DOHH2 (cell line): ENCODE measurements at regions not wholly inside any gene's neighbourhood (a gene's known extent, or its start where the extent isn't known, plus 50 kb on each side); places are given as distances from the start of the nearest gene placed in this dataset.

ENCODE experiments used
- H3F3A ChIP-seq: fragments of 200-600 bp; sonication (generic), shearing (Covaris generic); 2 replicates; pipeline ENCODE4 v1.6.0; 2016; ENCODE audit warnings: antibody characterized with exemption, mild to moderate bottlenecking; ENCODE audit not compliant: control insufficient read depth, insufficient read depth
- H3K27ac ChIP-seq: fragments of 200-600 bp; sonication (generic); 2 replicates; pipeline ENCODE4 v1.5.1; 2014; ENCODE audit warnings: low read depth, mild to moderate bottlenecking, low read length, moderate library complexity
- H3K27me3 ChIP-seq: fragments of 200-600 bp; sonication (generic); 2 replicates; pipeline ENCODE4 v1.6.1; 2014; ENCODE audit warnings: mild to moderate bottlenecking, low read length, mixed read lengths; ENCODE audit not compliant: control insufficient read depth
- H3K36me3 ChIP-seq: fragments of 200-600 bp; sonication (generic); 2 replicates; pipeline ENCODE4 v1.6.1; 2014; ENCODE audit warnings: mild to moderate bottlenecking, low read length, moderate library complexity, mixed read lengths; ENCODE audit not compliant: control insufficient read depth
- H3K4me1 ChIP-seq: fragments of 200-600 bp; sonication (generic); 2 replicates; pipeline ENCODE4 v1.6.1; 2014; ENCODE audit warnings: mild to moderate bottlenecking, low read length, mixed read lengths; ENCODE audit not compliant: control insufficient read depth
- H3K4me2 ChIP-seq: fragments of 200-600 bp; sonication (generic); 2 replicates; pipeline ENCODE4 v1.6.0; 2014; ENCODE audit warnings: mild to moderate bottlenecking, low read length, moderate library complexity
- H3K4me3 ChIP-seq: fragments of 200-600 bp; sonication (generic); 2 replicates; pipeline ENCODE4 v1.5.1; 2014; ENCODE audit warnings: mild to moderate bottlenecking, low read length, mixed read lengths
- H3K79me2 ChIP-seq: fragments of 200-600 bp; sonication (generic); 2 replicates; pipeline ENCODE4 v1.6.1; 2014; ENCODE audit warnings: mild to moderate bottlenecking, low read length, mixed read lengths; ENCODE audit not compliant: control insufficient read depth
- H3K9me2 ChIP-seq: fragments of 200-600 bp; sonication (generic); replicated peaks from 2 replicates; pipeline ENCODE4 v1.6.1; 2014; ENCODE audit warnings: mild to moderate bottlenecking, low read length, mixed read lengths; ENCODE audit not compliant: control insufficient read depth
- H3K9me3 ChIP-seq: fragments of 200-600 bp; sonication (generic); 2 replicates; pipeline ENCODE4 v1.6.1; 2014; ENCODE audit warnings: antibody characterized with exemption, low read length, mixed read lengths; ENCODE audit not compliant: control insufficient read depth, insufficient read depth
- H4K20me1 ChIP-seq: fragments of 200-600 bp; sonication (generic); 2 replicates; pipeline ENCODE4 v1.6.0; 2014; ENCODE audit warnings: low read depth, mild to moderate bottlenecking, antibody characterized with exemption, low read length, moderate library complexity; ENCODE audit not compliant: control insufficient read depth, insufficient read depth
- CTCF ChIP-seq: fragments of 200-600 bp; sonication (generic); IDR thresholded peaks from one replicate; pipeline ENCODE4 v1.5.1; 2014; ENCODE audit warnings: antibody characterized with exemption, mild to moderate bottlenecking, low read depth, low read length; ENCODE audit not compliant: poor library complexity, severe bottlenecking
- EZH2phosphoT487 ChIP-seq: fragments of 200-600 bp; sonication (generic); IDR thresholded peaks from 2 replicates; pipeline ENCODE4 v1.6.1; 2017; ENCODE audit warnings: borderline replicate concordance, mild to moderate bottlenecking, antibody characterized with exemption, low read length, moderate library complexity, mixed read lengths

GRCh38 chr10:64306729-64307327 is 785.6 kb downstream of the REEP3 start:
- Histone ChIP-seq H3K9me2 (0 out of 2 replicates have a peak, but pooled peaks cover 3% of the 10 kb centered on the region), H3K27ac (no peak overlapping the region), H3K27me3 (no peaks in the 10 kb centered on the region), H3K4me3 (no peak overlapping the region), H4K20me1 (no peaks in the 10 kb centered on the region), H3K36me3 (no peaks in the 10 kb centered on the region), H3K9me3 (no peaks in the 10 kb centered on the region), H3K4me2 (no peak overlapping the region), H3K79me2 (no peaks in the 10 kb centered on the region), H3K4me1 (no peaks in the 10 kb centered on the region), H3F3A (no peaks in the 10 kb centered on the region)
- TF ChIP-seq CTCF (no peak), EZH2phosphoT487 (no peak)

- H3K9me3 ChIP-seq, result no peaks in the 10 kb centered on the region
- no peak for TF ChIP-seq EZH2phosphoT487
- H3K27me3 ChIP-seq, result no peaks in the 10 kb centered on the region
Measured at GRCh38 chr10:64312876-64313275, 791.7 kb downstream of the REEP3 start.

GRCh38 chr10:64313967-64314366 is 792.8 kb downstream of the REEP3 start:
- H3K27me3 ChIP-seq, result no peaks in the 10 kb centered on the region
- H3K9me2 ChIP-seq, result no peaks in the 10 kb centered on the region
- H3K4me3 ChIP-seq, result no peak overlapping the region
- no peaks in the 10 kb centered on the region for H3F3A ChIP-seq
- no peaks in the 10 kb centered on the region for H3K36me3 ChIP-seq
- H3K4me1 ChIP-seq, result no peaks in the 10 kb centered on the region
- no peaks in the 10 kb centered on the region for H3K9me3 ChIP-seq
- no peaks in the 10 kb centered on the region for H3K79me2 ChIP-seq
- H3K27ac ChIP-seq, result no peak overlapping the region
- TF ChIP-seq CTCF (no peak), EZH2phosphoT487 (no peak)
- H4K20me1 ChIP-seq, result no peaks in the 10 kb centered on the region
- no peak overlapping the region for H3K4me2 ChIP-seq

More at GRCh38 chr10:64312876-64313275, 791.7 kb downstream of the REEP3 start:
- no peak overlapping the region for H3K27ac ChIP-seq
- no peaks in the 10 kb centered on the region for H3K4me1 ChIP-seq
- H3K36me3 ChIP-seq, result no peaks in the 10 kb centered on the region
- no peaks in the 10 kb centered on the region for H4K20me1 ChIP-seq
- H3K79me2 ChIP-seq, result no peaks in the 10 kb centered on the region
- no peaks in the 10 kb centered on the region for H3K9me2 ChIP-seq
- H3F3A ChIP-seq, result no peaks in the 10 kb centered on the region
- H3K4me2 ChIP-seq, result no peak overlapping the region
- H3K4me3 ChIP-seq, result no peak overlapping the region

GRCh38 chr10:64316416-64316815 is 795.2 kb downstream of the REEP3 start:
- Histone ChIP-seq H3K27me3 (no peaks in the 10 kb centered on the region), H3K4me2 (no peak overlapping the region), H3K4me1 (no peaks in the 10 kb centered on the region), H3K36me3 (no peaks in the 10 kb centered on the region), H3K4me3 (no peak overlapping the region), H3K27ac (no peak overlapping the region), H3K9me3 (no peaks in the 10 kb centered on the region), H4K20me1 (no peaks in the 10 kb centered on the region), H3K79me2 (no peaks in the 10 kb centered on the region), H3K9me2 (no peaks in the 10 kb centered on the region), H3F3A (no peaks in the 10 kb centered on the region)
- TF ChIP-seq CTCF, result no peak
- TF ChIP-seq EZH2phosphoT487, result no peak
